ENCODE measurements at regions not wholly inside any gene's neighbourhood (a gene's known extent, or its start where the extent isn't known, plus 50 kb on each side); places are given as distances from the start of the nearest gene placed in this dataset.

DNA sequence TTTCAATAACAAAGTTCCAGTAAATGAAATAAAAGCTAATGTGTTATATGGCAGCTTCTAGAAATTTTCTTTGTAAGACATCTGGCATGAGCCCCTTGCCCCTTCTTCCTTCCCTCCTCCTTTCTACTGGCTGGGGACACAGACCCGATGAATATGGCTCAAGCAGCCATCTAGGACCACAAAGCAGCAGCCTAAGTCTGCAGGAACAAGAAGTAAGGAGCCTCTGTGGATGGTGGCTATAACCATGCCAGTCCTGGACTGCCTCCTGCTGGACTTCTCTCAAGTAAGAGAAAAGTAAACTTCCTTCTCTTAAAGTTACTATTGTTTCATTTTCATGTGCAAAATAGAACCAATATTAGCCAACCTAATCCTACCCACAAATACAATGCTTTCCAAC is 114.9 kb upstream of the DST start:
- TF ChIP-seq, protein P1, sequence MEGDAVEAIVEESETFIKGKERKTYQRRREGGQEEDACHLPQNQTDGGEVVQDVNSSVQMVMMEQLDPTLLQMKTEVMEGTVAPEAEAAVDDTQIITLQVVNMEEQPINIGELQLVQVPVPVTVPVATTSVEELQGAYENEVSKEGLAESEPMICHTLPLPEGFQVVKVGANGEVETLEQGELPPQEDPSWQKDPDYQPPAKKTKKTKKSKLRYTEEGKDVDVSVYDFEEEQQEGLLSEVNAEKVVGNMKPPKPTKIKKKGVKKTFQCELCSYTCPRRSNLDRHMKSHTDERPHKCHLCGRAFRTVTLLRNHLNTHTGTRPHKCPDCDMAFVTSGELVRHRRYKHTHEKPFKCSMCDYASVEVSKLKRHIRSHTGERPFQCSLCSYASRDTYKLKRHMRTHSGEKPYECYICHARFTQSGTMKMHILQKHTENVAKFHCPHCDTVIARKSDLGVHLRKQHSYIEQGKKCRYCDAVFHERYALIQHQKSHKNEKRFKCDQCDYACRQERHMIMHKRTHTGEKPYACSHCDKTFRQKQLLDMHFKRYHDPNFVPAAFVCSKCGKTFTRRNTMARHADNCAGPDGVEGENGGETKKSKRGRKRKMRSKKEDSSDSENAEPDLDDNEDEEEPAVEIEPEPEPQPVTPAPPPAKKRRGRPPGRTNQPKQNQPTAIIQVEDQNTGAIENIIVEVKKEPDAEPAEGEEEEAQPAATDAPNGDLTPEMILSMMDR (conservative IDR thresholded peaks at IDR 0.05; ENCODE audit: low read length): no peak
- no peak for TF ChIP-seq EZH2phosphoT487 (IDR thresholded peaks at IDR 0.05; ENCODE audit: borderline replicate concordance, low read depth, low read length)

All from OCI-LY7 (cell line).